ENCODE measurements at regions not wholly inside any gene's neighbourhood (a gene's known extent, or its start where the extent isn't known, plus 50 kb on each side); places are given as distances from the start of the nearest gene placed in this dataset.

GRCh38 chr12:28611115-28611435 lies 420.8 kb downstream of the CCDC91 start:
- TF ChIP-seq, protein P1, sequence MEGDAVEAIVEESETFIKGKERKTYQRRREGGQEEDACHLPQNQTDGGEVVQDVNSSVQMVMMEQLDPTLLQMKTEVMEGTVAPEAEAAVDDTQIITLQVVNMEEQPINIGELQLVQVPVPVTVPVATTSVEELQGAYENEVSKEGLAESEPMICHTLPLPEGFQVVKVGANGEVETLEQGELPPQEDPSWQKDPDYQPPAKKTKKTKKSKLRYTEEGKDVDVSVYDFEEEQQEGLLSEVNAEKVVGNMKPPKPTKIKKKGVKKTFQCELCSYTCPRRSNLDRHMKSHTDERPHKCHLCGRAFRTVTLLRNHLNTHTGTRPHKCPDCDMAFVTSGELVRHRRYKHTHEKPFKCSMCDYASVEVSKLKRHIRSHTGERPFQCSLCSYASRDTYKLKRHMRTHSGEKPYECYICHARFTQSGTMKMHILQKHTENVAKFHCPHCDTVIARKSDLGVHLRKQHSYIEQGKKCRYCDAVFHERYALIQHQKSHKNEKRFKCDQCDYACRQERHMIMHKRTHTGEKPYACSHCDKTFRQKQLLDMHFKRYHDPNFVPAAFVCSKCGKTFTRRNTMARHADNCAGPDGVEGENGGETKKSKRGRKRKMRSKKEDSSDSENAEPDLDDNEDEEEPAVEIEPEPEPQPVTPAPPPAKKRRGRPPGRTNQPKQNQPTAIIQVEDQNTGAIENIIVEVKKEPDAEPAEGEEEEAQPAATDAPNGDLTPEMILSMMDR (IDR thresholded peaks at IDR 0.05), result no peak

DNA sequence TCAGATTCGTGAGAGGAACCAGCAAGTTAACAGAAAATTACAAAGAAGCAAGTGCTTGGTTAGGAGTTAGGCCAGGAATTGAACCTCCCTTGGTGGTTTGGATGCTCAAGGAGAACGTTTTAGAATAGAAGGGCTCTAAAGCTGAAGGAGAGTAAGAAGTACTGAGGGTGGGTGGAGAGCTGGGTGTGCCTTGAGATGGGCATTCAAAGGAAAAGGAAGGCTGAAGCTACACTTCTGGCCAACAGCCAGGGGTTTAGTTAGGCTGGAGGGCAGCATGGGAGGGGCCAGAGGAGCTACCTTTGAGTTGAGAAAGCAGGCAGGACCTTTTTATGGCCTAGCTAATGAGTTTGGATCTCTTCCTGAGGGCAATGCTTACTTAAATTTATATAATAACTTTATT lies 421.2 kb downstream of the CCDC91 start:
- TF ChIP-seq, protein P1 (IDR thresholded peaks at IDR 0.05), result no peak

DNA sequence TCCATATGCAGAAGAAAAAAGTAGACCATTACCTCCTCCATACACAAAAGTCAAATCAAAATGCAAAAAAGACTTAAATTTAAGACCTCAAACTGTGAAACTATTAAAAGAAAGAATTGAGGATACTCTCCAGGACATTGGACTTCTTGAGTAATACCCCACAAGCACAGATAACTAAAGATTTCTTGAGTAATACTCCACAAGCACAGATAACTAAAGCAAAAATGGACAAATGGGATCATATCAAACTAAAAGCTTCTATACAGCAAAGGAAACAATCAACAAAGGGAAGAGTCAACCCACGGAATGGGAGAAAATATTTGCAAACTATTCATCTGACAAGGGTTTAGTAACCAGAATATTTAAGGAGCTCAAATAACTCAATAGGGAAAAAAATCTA lies 427.9 kb downstream of the CCDC91 start:
- TF ChIP-seq, protein P1 (IDR thresholded peaks at IDR 0.05), result no peak

GRCh38 chr12:28618772-28619171 lies 428.5 kb downstream of the CCDC91 start:
- TF ChIP-seq, protein P1 (IDR thresholded peaks at IDR 0.05), result no peak

GRCh38 chr12:28620281-28620680 lies 430.0 kb downstream of the CCDC91 start:
- TF ChIP-seq, protein P1 (IDR thresholded peaks at IDR 0.05), result no peak

- TF ChIP-seq, protein P1 (IDR thresholded peaks at IDR 0.05), result no peak
Observed at GRCh38 chr12:28622406-28622805, 432.1 kb downstream of the CCDC91 start.

DNA sequence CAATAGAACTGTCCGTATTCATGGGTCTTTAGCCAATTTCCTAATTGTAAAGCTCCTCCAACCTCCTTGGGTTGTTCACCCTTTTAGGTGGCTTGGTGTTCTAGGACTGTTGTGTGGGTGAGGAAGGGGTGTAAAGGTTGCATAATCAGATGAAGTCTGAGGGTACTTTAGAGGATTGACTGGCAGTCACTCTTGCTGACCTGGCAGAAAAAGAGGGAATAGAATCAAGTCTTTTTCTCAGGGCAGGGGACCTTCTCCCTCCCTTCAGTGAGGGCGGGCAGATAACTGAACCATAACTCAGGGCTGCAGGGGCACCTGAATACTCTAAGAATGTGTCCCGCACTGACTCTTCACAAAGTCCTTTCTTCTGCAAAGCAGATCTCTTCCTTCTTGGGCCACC lies 436.2 kb downstream of the CCDC91 start:
- TF ChIP-seq, protein P1 (IDR thresholded peaks at IDR 0.05), result no peak

- TF ChIP-seq, protein P1 (IDR thresholded peaks at IDR 0.05), result no peak
Observed at GRCh38 chr12:28629691-28630090, 439.4 kb downstream of the CCDC91 start.

All from LNCAP (cell line).